HG02943 (cell line): ENCODE measurements at regions not wholly inside any gene's neighbourhood (a gene's known extent, or its start where the extent isn't known, plus 50 kb on each side); places are given as distances from the start of the nearest gene placed in this dataset.
"Not testable (repeated sequence)": the region's sequence is repeated elsewhere in the genome, so short reads cannot be mapped to it uniquely, and the experiment has no call there.

Experiments used
- ATAC-seq: cut with Tn5 transposase; IDR thresholded peaks from one replicate; pipeline ENCODE4 v1.9.1; 2021; ENCODE audit warnings: mild to moderate bottlenecking, low read depth, moderate library complexity; ENCODE audit not compliant: unreplicated experiment

DNA sequence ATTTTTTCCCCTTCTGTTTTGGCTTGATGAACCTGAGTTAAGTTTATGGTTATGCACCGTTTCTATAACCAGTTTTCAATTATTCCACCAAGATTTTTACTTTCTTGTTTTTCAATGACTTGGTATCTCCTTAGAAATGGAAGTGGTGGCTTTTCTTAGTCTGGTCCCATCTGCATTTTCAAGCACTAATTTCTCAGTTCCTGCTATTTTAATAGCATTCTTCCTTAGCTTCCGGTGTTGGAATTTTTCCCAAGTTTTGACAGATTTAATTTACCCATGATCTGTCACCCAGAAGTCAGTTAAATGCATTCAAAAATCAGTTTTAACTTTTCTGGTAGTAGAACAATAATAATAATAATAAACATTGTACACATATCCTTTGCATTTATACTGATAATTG, 184.6 kb upstream of the OLFM3 start:
- ATAC-seq, result no peak

DNA sequence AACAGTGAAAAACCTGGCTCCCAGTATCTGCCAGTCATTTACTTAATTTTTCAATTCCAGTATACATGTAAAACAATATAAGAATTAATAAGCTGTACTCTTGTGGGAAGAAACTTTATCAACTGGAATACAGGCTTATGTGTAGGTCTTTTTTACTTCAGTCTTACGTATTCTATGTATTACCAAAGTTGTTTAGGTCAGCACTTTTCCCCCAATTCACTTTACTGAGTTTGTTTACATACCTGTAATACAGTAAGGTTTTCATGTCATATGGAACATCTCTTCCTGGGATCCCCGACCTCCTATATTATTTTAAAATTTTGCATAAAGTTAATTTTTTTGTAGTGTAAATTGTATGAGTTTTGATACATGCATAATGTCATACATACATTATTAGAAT, 181.8 kb upstream of the OLFM3 start:
- ATAC-seq, result no peak

- ATAC-seq, result no peak
Observed at GRCh38 chr1:102174259-102174863, 177.6 kb upstream of the OLFM3 start.

- no peak for ATAC-seq
Observed at GRCh38 chr1:102172200-102172599, 175.5 kb upstream of the OLFM3 start.

- ATAC-seq, result no peak
Observed at GRCh38 chr1:102163799-102164198, 167.1 kb upstream of the OLFM3 start.

- ATAC-seq, result no peak
Observed at GRCh38 chr1:102151242-102151641, 154.5 kb upstream of the OLFM3 start.

- ATAC-seq, result no peak
Observed at GRCh38 chr1:102120910-102121309, 124.2 kb upstream of the OLFM3 start.

GRCh38 chr1:102118150-102118549, 121.4 kb upstream of the OLFM3 start:
- no peak for ATAC-seq

DNA sequence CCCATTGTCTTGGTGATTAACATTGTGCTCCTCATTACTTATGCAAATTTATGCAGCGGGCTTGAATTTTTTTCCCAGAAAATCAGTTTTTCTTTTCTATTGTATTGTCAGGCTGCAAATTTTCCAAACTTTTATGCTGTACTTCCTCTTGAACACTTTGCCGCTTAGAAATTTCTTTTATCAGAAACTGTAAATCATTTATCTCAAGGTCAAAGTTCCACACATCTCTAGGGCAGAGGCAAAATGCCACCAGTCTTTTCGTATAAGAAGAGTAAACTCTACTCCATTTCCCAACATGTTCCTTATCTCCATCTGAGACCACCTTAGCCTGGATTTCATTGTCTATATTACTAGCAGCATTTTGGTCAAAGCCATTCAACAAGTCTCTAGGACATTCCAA, 113.9 kb upstream of the OLFM3 start:
- ATAC-seq, result no peak

DNA sequence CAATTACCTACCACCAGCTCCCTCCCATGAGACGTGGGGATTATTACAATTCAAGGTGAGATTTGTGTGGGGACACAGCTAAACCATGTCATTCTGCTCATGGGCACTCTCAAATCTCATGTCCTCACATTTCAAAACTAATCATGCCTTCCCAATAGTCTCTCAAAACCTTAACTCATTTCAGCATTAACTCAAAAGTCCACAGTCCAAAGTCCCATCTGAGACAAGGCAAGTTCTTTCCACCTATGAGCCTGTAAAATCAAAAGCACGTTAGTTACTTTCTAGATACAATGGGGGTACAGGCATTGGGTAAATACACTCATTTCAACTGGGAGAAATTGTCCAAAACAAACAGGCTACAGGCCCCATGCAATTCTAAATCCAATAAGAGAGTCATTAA, 112.8 kb upstream of the OLFM3 start:
- ATAC-seq, result not testable (repeated sequence)

- no peak for ATAC-seq
Observed at GRCh38 chr1:102107441-102107840, 110.7 kb upstream of the OLFM3 start.

GRCh38 chr1:102105931-102106550, 109.3 kb upstream of the OLFM3 start:
- no peak for ATAC-seq

DNA sequence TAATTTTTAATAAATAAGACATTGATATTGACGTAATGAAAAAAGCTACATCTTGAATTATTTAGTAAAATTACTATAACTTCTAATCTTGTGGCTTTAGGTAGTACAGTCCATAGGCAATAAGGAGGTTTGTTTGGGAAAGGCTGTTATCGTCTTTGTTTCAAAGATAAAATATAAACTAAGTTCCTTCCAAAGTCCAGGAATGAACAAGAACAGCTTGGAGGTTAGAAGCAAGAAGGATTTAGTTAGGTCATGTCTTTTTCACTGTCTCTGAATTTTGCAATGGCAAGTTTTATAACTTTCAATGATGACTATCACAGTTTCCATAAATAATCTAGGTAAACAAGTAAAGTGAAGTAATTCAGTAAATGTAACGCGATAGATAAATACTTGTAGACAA, 106.9 kb upstream of the OLFM3 start:
- ATAC-seq, result no peak

GRCh38 chr1:102102276-102102780, 105.6 kb upstream of the OLFM3 start:
- ATAC-seq, result no peak

DNA sequence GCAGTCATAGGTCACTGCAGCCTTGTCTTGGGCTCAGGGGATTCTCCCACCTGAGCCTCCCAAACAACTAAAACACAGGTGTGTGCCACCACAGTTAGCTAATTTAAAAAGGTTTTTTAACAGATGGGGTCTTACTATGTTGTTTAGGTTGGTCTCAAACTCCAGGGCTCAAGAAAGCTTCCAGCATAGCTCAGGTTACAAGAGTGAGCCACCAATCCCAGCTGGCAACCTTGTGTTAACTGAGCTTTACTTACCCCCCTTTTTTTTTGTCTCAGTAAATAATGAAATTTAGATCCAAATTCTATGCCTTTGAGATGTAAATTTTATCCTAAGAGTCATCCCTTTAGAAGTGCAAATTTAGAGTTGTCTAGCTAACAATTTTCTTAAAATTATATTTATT, 103.9 kb upstream of the OLFM3 start:
- no peak for ATAC-seq

DNA sequence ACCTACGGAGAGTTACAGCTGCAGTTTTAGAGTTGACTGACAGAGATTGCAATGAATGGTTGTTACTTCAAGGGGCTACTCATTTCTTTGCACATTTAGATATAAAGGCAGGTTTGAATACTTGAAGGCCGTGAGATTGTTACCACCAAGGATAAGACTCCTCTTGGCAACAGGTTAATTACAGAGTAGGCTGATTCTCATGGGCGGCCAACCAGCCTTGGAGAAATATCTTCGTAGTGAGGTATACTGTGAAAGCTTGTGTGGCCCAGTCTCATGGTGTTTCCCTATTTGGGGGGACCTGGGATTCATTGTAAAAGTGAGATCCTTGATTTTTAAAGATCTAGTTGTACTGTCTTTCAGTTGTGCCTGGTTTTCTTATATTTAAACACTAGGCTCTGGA, 103.2 kb upstream of the OLFM3 start:
- no peak for ATAC-seq

DNA sequence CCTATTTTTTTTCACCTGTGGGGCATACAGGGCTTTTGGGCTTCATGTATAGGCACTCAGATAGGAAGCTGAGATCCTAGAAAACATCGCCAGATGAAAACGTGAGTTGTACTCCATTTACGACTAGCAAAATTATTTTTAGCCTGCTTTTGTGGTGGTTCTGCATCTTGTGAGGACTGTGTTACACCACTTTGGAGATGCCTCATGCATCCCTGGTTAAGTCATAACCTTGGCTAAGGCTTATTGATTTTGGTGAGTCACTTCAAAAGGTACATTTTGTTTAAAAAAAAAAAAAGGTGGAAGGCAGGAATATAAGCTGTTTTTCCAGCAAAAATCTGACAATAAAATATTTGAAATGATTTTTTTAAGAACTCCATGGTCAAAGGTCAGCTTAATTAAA, 101.8 kb upstream of the OLFM3 start:
- no peak for ATAC-seq

DNA sequence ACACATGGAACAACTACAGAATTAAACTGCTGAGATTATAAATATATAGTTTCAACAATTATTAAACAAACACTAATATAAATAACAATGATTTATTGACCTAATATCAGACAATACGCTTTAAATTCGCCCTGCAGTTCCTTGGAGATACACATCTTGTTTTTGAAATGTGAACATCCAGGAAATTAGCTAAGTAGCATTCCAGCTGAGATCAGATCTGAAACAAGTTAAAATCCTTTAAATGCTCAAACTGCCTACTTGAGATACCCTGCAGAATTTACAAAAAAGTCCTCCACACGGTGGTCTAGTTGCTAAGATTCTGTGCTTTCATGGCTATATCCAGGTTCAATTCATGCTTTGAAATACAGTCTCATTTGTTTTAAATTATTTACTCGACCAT, 101.4 kb upstream of the OLFM3 start:
- ATAC-seq, result no peak

- ATAC-seq, result no peak
Observed at GRCh38 chr1:102097451-102097850, 100.7 kb upstream of the OLFM3 start.

DNA sequence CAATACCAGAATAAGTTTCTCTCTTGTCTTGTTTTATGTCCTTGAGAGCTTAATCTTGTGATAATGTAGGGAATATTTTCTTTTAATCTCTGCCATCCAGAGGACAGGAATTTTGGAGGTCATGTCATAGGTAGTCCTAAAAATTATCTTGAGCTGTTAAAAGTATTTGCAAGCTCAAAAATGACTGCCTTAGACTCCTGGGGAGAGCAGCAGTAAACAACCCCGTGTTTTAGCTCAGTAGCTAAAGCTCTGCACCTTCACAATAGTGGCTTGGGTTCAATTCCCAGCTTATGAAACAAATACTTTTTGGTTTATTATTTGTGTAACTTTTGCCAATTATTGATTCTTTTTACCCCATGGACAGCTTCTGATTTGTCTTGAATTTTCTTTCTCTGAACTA, 99.4 kb upstream of the OLFM3 start:
- ATAC-seq, result no peak

DNA sequence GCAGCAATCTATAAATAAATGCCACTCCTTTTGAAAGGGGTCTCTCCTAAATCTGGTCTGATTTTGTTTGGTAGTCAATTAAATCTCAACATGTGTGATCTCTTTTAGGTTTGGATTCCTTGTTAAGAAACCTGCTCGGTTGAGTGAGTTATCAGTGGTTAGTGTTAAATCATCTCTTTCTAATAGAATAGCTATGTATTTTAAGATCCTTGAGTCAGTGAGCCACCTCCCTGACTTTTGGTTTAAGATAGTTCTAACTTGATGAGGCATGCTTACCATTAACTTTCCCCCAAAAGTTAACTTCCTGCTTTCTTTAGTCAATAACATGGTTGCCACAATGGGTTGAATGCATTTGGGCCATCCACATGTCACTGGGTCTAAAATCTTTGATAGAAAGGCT, 93.1 kb upstream of the OLFM3 start:
- ATAC-seq, result no peak

- ATAC-seq, result no peak
Observed at GRCh38 chr1:102085896-102086295, 89.2 kb upstream of the OLFM3 start.
